ENCODE measurements at regions not wholly inside any gene's neighbourhood (a gene's known extent, or its start where the extent isn't known, plus 50 kb on each side); places are given as distances from the start of the nearest gene placed in this dataset.

DNA sequence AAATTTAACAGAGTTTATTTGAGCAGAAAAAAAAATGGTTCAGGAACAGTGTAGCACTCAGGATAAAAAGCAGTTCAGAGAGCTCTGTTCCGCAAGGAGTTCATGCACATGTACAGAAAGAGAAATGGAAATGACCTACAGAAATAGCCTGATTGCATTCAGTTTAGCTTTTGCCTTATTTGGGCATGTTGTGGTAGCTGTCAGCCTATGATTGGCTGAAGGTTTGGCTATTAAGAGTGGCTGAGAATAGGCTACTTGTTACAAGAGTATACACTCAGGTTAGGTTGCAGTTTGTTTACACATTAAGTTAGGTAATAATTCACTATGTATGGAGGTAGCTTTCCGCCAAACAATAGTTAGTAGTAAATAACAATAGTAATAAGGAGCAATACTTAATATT is 511.0 kb upstream of the TMPRSS15 start:
- no peak for DNase-seq (ENCODE audit: low spot score)
- intact Hi-C loops (cut with DNase I): no loop called here

DNA sequence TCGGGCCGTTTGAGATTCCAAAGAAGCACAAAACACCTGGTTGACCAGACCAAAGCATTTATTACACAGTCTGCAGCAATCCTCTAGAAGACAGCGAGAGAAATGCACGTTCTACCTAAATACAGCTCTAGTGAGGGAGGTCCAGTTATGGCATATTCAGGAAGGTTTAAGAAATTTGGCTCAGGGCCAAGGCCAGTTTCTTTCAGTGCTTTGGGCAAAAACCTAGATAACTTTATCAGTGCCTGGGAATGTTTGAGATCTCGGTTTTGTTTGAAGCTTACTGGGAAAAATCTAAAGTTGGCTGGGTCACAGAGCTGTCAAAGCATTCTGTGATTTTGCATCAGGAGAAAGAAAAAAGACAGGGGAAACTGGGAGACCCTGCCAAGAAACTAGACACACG is 514.0 kb upstream of the TMPRSS15 start:
- intact Hi-C loops (cut with DNase I): no loop called here
- DNase-seq (ENCODE audit: low spot score): no peak

GRCh38 chr21:18931237-18931636 is 527.7 kb upstream of the TMPRSS15 start:
- DNase-seq (ENCODE audit: low spot score): no peak
- intact Hi-C loops (cut with DNase I): no loop called here

DNA sequence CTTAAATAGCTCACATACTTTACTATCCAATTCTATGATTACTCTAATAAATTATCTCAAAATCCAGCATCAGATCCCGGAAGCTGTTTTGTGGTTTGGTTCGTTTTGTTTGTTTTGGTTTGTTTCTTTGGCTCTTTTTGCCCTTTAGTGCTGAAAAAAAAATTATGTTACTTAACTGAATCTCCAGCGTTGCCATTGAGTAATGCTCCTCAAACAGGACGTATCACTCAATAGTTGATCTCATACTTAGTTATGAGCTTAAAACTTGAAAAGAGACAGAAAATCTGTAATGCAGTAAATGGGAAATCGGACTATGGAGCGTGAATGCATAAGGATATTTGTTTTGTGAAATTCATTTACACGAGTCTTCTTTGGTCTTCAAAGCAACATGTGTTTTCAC is 533.8 kb upstream of the TMPRSS15 start:
- intact Hi-C loops (cut with DNase I): no loop called here

GRCh38 chr21:18940791-18941190 is 537.2 kb upstream of the TMPRSS15 start:
- DNase-seq (ENCODE audit: low spot score): no peak
- intact Hi-C loops (cut with DNase I): no loop called here

More for the DNA sequence above, 533.8 kb upstream of the TMPRSS15 start:
- no peak for DNase-seq (ENCODE audit: low spot score)

DNA sequence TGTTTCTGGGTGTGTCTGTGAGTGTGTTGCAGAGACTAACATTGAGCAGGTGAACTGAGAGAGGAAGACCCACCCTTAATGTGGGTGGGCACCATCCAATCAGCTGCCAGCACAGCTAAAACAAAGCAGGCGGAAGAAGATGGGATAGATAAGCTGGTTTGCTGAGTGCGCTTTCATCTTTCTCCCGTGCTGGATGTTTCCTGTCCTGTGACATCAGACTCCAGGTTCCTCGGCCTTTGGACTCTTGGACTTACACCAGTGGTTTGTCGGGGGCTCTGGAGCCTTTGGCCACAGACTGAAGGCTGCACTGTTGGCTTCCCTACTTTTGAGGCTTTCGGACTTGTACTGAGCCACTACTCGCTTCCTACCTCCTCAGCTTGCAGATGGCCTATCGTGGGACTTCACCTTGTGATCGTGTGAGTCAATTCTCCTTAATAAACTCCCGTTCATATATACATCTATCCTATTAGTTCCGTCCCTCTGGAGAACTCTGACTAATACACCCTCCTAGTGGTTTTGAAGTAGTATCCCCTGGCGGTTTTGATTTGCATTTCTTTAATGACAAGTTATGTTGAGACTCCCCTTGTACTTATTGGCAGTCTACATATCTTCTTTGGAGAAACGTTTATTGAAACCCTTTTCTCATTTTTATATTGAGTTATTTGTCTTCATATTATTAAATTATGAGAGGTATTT is 546.6 kb upstream of the TMPRSS15 start:
- no peak for DNase-seq (ENCODE audit: low spot score)
- intact Hi-C loops (cut with DNase I): no loop called here

- no peak for DNase-seq (ENCODE audit: low spot score)
- intact Hi-C loops (cut with DNase I): no loop called here
These were observed 547.9 kb upstream of the TMPRSS15 start for GRCh38 chr21:18951271-18952038.

GRCh38 chr21:18954441-18954844 is 550.9 kb upstream of the TMPRSS15 start:
- intact Hi-C loops (cut with DNase I): no loop called here
- no peak for DNase-seq (ENCODE audit: low spot score)

DNA sequence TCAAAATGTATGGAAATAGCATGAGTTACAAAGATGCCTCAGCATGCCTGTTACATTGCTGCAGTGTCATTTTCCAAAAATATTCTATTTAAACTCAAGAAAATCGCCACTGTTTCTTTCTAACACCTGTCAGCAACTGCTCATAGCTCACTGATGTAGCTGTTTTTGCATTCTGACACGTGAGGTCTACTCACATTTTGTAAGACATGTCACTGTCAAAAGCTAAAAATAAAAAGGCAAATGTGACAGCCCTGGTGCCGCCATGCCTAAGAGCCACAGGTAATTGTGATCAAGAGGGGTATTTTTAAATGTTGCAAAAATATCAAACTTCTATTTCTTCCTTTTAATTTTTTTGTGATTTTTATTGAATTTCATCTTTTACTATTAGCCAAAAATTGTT is 556.2 kb upstream of the TMPRSS15 start:
- intact Hi-C loops (cut with DNase I): no loop called here
- DNase-seq (ENCODE audit: low spot score): no peak

DNA sequence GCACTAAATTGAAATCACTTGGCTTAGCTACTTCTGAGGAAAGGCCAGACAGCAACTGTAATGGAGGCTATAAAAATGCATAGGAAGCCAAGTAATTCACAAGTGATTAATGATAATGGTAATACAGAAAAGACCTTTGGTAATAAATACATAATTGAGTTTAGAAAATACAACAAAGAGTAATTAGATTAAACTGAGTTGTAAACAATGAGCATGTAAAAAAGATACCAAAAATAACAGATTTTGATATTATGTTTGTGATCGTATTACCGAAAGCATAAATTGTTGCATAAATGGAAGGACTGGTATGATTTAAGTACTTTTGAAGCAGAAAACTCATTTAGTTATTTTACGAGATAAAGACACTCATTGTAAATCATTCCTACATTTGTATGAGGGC is 556.7 kb upstream of the TMPRSS15 start:
- no peak for DNase-seq (ENCODE audit: low spot score)
- intact Hi-C loops (cut with DNase I): no loop called here

- DNase-seq (ENCODE audit: low spot score): no peak
- intact Hi-C loops (cut with DNase I): no loop called here
These were observed 566.8 kb upstream of the TMPRSS15 start for GRCh38 chr21:18970416-18970815.

GRCh38 chr21:18970941-18971340 is 567.4 kb upstream of the TMPRSS15 start:
- no peak for DNase-seq (ENCODE audit: low spot score)
- intact Hi-C loops (cut with DNase I): no loop called here

GRCh38 chr21:18985584-18985983 is 582.0 kb upstream of the TMPRSS15 start:
- DNase-seq (ENCODE audit: low spot score): no peak
- intact Hi-C loops (cut with DNase I): no loop called here

DNA sequence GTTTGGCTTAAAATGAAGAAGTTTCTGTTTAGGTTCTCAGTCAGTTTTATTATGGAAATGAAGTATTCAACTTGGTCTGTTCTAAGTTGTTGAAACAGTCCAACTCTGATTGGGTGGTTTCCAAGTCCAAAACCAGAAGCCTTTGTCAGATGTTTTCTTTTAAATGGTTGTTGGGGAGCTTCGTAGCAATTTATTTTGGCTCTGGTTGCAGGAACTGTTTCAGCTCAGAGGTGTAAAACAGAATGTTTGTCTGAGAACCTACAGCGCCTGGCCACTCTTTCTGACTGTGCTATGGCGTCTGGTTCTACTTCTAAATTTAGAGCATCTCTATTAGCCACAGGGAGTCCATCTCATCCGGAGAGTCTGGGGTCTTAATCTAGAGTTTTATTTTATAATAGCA is 582.6 kb upstream of the TMPRSS15 start:
- DNase-seq (ENCODE audit: low spot score): no peak
- intact Hi-C loops (cut with DNase I): no loop called here

DNA sequence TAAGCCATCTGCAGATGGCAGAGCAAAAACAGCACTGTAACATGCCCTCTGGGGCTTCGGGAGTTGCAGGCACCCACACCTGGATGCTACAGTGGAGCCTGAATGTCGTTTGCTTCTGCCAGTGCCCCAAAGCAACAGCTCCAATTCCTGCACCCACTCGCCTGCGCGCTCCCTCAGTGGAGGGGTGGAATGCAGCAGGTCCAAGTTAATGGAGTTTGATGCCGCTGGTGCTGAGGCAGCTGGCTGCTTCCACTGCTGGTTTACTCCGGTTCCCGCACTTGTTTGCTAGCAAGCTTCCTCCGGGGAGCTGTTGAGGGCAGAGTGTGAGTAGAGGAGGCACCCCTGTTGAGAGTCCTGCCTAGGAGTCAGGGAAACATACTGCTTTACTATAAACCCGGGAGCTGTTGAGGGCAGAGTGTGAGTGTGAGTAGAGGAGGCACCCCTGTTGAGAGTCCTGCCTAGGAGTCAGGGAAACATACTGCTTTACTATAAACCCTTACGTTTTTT is 584.0 kb upstream of the TMPRSS15 start:
- no peak for DNase-seq (ENCODE audit: low spot score)
- intact Hi-C loops (cut with DNase I): no loop called here

DNA sequence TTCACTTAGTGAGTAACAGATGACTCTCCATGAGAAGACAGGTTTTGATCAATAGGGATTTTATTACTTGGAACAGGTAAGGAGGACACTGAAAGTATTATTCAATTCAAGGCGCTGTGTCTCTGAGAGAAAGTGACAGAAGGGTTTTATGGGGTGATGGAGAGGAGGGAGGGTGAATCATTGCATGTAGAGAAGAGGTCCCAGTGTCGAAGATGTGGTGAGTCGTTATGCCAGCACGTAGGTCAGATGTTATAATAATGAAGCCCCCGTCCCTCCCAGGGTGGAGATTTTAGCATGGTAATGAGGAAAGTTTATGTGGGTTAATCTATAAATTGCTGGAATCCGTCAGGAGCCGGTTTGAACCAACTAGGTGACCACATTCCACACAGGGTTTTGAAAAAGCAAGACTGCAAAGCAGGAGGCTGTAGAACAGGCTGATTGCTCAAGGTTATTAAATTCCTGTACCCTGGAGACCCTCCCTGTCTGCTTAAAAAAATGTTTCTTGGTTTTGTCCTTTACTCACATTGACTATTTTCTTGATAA is 586.4 kb upstream of the TMPRSS15 start:
- no peak for DNase-seq (ENCODE audit: low spot score)
- intact Hi-C loops (cut with DNase I): no loop called here

DNA sequence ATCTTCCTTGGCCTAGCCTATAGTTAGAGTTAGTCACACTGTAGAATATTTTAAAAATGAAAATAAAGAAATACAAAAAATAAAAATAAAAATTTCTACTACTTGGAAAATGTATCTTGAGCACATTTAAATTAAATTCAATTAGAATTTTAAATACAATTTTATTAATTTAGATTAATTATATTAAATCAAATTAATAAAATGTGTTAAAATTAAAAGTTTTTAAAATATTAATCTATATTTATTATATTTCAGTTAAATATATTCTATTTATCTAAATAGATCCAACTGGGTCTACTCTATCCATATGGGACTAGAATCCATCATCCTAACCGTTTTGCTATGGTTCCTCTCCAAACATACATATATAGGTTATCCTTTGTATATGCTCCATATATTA is 588.3 kb upstream of the TMPRSS15 start:
- intact Hi-C loops (cut with DNase I): no loop called here
- DNase-seq (ENCODE audit: low spot score): no peak

GRCh38 chr21:19010251-19010650 is 606.7 kb upstream of the TMPRSS15 start:
- intact Hi-C loops (cut with DNase I): no loop called here
- DNase-seq (ENCODE audit: low spot score): no peak

DNA sequence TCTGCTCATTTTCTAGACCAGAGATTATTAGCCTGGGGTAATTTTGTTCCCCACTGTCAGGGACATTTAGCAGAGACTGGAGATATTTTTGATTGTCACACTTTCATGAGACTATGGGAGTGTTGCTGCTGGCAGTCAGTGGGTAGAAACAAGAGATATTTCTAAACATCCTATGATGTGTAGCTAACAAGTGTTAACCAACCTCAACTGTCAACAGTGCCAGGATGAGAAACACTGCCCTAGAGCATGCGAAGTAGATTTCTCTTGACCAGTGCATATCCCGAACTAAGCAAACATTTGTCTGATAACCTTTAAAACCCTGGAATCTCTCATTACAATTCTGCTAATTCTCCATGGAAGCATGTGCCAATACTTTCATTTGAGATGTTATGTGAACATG is 607.4 kb upstream of the TMPRSS15 start:
- no peak for DNase-seq (ENCODE audit: low spot score)
- intact Hi-C loops (cut with DNase I): no loop called here

- no peak for DNase-seq (ENCODE audit: low spot score)
These were observed 607.9 kb upstream of the TMPRSS15 start for GRCh38 chr21:19011451-19011850.

DNA sequence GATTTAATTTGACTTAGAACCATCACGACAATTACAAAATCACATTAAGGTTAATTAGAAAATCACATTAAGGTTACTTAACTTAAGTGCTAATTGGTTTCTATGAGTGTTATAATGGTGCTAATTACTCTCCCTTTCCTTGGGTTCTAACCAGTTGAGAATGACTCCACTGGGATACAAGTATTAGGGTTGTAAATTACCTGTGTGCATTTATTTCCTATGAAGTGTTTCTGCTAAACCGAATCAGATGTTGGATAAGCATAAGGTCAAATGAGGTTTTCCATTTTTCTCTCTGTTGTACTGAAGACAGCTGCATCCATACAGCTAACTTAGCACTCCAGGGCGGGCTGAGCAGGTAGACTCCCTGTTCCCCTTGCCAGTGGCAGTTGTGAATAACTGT is 610.3 kb upstream of the TMPRSS15 start:
- intact Hi-C loops (cut with DNase I): no loop called here
- no peak for DNase-seq (ENCODE audit: low spot score)

More at GRCh38 chr21:19011451-19011850, 607.9 kb upstream of the TMPRSS15 start:
- intact Hi-C loops (cut with DNase I): no loop called here

Data from cardiac septum (tissue), 1 donor.